Stimulated activated CD4-positive, alpha-beta T cell treated with anti-CD3 and anti-CD28 coated beads, TNF-alpha, amount 100 ng/mL, for 48 hours (primary cell): ENCODE measurements at regions not wholly inside any gene's neighbourhood (a gene's known extent, or its start where the extent isn't known, plus 50 kb on each side); places are given as distances from the start of the nearest gene placed in this dataset.
"Not testable (repeated sequence)": the region's sequence is repeated elsewhere in the genome, so short reads cannot be mapped to it uniquely, and the experiment has no call there.

ENCODE experiments used
- DNase-seq, 3 donors: peaks; one replicate each; pipeline ENCODE4 v3.0.0-alpha.2; 2020; ENCODE audit warnings: low read depth in 3 of 3

DNA sequence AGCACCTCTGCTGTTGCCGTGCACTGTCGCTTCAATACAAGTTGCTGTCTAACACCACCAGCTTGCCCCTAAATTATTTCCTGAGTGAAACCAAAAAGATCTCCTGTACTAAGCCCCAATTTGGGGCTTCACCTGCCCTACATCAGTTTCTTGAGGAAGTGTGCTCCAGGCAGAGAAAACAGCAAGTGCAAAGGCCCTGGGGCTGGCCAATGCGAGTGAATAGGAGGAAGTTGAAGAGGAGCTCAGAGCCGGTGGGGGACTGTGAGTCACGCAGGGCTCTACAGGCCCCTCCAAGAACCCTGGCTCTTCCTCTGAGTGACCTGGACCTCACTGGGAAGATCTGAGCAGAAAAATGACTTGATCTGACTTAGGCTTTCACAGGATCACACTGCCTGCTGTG, 117.2 kb downstream of the IPO8 start:
- DNase-seq: no peak

DNA sequence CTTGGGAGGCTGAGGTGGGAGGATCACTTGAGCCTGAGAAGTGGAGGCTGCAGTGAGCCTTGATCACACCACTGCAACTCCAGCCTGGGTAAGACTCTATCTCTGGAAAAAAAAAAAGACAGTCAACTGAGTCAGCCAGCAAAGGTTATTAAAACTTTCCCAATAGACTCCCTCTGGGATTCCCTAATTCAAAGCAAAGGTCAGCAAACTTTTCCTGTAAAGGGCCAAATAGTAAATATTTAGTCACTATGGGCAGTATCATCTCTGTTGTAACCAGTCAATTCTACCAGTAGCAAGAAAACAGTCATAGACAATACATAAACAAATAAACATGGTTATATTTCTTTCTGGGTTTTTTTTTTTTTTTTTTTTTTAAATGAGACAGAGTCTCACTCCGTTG, 122.5 kb downstream of the IPO8 start:
- DNase-seq: no peak

DNA sequence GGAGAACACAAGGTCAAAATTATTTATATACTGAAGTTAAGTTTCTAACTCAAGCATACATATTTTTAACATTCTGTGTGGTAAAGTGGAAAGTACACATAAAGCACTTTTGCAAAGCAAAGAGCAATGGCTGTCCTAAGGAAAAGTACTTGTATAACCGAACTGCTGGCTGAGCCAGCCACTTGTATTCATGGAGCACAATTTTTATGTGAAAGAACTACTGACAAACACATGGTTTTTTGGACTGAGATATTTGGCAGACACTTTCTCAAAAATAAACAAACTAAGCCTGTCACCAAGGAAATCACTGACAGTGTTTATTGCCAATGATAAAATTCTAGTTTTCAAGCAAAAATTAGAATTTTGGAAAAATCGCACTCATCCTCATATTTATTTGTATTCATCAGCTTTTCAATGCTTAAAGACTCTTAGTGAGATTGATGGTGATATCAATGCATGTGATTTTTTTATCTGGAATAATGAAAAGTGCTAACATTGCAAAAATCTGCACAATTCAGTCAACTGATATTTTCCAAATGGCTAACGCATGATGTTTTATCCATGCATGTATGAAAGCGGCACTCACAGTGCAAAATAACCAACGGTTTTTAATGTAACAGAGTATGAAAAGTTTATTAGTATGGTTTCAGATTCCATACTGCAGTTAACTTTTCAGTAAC, 125.3 kb downstream of the IPO8 start:
- DNase-seq: no peak

DNA sequence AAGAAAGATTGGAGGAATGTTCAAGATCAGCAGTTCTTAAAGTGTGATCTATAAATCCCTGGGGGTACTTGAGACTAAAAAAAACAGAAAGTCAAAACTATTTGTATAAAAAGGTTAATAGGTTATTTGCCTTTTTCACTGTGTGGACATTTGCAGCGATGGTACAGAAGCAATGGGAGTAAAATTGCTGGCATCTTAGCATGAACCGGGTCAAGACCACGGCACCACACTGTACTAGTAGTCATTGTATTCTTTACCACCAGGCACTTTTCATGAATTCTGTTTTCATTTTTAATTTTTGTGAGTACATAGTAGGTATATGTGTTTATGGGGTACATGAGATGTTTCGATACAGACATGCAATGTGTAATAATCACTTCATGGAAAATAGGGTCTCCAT, 126.2 kb downstream of the IPO8 start:
- DNase-seq: no peak

DNA sequence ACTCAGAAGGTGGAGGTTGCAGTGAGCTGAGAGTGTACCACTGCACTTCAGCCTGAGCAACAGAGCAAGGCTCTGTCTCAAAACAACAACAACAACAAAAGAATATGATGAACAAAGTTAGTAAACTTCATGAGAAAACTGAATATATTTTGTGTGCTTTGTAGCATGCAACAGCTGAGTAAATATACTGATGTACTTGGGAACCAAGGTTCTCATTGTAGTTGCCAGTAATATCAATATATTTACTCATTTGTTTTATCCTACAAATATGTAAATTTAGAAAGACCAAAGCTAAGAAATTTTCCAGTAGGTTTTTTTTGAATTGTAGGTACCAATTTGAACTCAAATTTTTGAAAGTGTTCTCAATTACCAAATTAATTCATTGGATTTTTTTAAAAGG, 127.2 kb downstream of the IPO8 start:
- no peak for DNase-seq

DNA sequence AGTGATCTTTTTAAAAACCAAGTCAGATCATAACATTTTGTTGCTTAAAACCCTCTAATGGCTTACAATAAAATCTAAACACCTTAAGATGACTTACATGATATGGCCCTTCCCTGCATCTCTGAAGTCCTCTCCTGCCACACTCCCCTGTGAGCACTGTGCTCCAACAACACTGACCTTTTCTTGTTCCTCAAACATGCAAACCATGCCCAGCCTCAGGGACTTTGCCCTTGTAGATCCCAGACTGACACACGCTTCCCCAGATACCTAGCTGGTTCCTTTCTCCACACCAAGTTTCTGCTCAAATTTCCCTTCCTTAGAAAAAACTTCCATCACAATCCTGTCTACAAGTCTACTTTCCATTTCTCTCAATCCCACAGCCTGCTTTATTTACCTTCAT, 128.6 kb downstream of the IPO8 start:
- no peak for DNase-seq

DNA sequence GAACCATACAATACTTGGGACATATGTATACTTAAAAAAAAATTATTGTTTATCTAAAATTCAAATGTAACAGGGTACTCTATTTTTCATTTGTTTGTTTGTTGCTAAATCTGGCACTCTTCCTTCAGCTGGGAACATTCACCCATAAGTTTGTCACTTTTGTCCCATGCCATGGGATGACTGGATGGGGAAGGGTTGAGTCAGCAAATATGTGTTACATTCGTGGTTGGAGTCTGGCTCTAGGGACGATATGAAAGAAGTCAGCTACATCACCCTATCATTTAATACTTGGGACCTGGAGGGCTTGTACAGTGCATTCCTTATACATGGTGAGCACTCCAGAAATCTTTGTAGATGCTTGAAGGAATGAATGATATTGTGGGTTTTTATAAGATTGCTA, 131.3 kb downstream of the IPO8 start:
- no peak for DNase-seq

DNA sequence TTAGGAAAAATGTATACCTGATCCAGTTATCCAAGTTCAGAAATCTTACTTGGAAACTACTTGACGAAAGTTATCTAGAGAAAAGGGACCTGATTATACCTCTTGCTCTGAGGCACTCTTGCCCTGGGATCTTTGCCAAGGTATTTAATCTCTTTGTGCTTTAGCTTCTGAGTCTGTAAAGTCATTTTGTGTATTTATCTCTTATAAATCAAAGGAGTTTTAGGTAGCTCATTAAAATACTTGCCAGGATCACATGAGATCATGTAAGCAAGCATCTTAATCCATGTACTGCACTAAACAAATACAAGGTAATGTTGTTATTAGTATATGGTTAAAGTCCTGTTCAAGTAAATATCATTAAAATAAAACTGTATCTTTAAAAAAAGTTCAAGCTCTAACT, 147.5 kb downstream of the IPO8 start:
- DNase-seq: no peak

DNA sequence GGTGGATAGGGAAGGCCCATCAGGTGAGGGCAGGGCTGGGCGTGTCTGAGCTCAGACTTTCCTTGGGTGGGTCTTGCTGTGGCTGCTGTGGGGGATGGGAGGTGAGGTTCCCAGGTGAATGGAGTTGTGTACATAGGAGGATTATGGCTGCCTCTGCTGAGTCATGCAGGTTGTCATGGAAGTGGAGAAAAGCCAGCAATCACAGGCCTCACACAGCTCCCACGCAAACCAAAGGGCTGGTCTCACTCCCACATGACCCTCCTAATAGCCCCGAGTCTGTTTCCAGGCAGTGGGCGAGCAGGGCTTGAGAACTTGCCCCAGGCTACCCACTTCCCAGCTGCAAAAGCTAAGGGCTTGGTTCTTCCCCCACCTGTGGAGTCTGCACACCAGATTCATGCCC, 149.5 kb downstream of the IPO8 start:
- no peak for DNase-seq

DNA sequence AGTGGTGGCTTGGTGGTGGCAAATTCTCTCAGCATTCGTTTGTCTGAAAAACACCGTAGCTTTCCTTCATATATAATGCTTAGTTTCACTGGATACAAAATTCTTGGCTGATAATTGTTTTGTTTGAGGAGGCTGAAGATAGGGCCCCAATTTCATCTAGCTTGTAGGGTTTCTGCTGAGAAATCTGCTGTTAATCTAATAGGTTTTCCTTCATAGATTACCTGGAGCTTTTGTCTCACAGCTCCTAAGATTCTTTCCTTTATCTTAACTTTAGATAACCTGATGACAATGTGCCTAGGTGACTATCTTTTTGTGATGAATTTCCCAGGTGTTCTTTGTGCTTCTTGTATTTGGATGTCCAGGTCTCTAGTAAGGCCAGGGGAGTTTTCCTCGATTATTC, 151.0 kb downstream of the IPO8 start:
- not testable (repeated sequence) for DNase-seq

DNA sequence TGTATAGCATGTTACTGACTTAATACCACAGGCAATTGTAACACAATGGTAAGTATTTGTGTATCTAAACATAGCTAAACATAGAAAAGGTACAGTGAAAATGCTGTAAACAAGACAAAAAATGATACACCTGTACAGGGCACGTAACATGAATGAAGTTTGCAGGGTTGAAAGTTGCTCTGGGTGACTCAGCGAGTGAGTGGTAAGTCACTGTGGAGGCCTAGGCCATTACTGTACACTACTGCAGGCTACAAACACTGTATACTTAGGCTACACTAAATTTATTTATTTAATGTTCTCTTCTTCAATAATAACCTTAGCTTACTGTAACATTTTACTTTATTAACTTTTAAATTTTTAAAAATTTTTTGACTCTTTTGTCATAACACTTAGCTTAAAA, 158.4 kb downstream of the IPO8 start:
- no peak for DNase-seq

DNA sequence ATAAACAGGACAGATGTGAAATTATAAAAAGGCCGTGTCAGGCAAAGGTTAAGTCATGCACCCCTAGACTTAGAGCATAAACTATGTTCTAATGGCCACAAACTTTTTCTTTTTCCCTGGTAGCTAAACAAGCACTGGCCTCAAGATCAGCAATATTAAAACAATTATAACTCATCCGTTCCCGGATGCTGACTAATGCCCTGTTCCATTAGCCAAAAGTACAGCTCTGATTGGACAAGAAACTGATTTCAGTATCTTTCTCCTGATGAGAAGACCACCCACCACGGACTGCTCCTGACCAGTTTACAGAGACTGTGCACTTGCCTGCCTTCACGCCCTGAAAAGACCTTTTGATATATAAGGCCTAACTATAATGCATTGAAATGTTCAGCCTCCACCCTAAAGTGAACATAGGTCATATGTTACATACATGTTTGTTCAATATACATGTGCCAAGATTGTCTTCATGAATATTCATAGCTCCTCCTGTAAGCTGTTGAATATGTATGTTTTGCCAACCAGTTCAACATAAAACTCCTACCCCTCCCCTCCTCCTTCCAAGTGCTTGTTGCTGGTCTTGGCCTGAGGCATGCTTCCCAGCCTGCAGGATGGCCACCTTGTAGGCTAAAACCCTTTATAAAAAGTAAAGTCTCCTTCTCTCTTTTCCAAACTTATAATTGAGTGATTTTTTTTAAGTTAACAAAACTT, 162.0 kb downstream of the IPO8 start:
- DNase-seq: no peak

DNA sequence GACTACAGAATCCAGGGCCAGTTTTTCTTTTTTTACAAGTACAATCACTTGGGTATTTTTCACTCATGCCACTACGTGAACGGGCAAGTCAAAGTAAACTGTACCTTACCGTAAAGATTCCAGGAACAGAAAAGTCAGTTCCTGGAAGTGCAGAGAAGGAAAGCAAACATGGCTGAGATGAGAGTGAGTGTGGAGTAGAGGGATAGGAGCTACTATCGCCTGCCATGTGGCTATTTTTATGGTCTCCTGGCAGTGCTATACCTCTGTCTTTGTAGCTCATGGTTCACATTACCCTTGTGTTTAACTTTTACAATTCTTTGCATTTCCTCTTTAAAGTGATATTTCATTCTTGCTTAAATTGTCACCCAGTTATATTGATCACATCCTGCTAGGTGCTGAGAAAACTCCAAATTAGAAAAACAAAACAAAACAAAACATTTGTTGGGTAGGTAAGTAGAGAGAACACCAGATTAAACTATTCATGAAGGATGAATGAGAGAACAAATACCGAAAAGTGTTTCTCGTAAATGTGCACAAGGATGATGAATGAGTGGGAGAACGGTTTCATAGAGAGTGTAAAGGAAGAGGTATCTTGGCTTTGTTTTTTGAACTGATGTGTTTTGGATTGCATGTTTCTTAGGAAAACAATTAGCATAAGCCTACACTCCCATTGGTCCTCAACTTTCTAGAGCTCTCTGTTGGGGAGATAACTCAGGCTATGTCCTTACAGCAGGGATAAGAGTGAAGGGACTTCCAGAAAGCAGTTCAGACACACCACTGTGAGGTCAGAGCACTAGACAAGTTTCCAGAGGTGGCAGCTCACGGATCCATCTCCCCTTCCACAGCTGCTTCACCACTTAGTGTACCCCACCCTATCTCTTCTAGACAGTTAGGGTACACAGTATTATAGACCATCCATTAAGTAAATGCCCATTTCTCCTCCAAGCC, 163.7 kb downstream of the IPO8 start:
- no peak for DNase-seq

DNA sequence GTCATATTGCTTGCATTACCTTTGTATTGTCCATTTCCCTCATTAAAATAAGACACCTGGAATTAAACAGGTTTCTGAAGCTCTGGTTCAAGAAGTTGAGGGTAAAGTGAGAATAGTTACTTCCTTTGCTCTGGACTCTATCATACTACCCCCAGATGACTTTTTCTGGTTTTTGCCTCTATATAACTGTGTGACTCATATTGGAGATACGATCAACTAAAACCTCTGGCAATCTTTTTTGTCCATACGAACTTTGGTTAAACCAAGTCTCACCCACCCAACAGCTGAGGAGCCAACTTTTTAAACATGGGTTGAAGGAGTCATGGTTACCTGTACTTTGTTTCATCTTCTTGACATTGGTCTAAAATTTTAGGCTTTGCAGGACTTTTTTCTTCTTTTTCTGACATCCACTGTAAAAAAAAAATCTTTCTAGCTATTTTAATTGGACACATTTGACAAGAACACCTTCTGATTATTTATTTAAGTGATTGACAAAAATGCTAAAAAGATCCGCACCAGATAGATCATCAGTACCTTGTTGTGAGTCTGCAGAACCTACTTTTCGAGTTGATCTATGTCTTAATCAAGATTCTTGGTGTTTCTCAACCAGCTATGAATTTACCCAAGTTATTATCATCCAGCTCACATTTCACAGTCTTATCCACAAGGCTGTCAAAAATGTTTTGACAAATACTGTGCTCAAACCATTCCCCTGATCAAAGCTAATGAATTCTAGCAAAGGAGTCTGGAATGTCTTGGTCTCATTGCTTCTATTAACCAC, 166.0 kb downstream of the IPO8 start:
- no peak for DNase-seq

DNA sequence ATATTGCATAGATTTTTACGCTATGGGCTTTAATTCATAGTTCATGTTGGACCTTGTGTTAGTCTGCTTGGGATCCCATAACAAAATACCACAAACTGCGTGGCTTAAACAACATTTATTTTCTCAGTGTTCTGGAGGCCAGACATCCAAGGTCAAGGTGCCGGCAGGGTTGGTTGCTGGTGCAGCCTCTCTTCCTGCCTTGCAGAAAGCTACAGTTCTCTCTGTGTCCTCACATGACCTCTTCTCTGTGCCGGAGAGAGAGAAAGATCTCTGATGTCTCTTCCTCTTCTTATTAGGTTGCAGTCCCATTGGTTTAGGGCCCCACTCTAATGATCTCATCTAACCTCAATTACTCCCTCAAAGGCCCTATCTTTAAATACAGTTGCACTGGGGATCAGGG, 170.5 kb downstream of the IPO8 start:
- DNase-seq: no peak

DNA sequence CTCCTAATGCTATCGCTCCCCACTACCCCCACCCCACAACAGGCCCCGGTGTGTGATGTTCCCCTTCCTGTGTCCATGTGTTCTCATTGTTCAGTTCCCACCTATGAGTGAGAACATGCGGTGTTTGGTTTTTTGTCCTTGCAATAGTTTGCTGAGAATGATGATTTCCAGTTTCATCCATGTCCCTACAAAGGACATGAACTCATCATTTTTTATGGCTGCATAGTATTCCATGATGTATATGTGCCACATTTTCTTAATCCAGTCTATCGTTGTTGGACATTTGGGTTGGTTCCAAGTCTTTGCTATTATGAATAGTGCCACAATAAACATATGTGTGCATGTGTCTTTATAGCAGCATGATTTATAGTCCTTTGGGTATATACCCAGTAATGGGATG, 175.4 kb downstream of the IPO8 start:
- not testable (repeated sequence) for DNase-seq

DNA sequence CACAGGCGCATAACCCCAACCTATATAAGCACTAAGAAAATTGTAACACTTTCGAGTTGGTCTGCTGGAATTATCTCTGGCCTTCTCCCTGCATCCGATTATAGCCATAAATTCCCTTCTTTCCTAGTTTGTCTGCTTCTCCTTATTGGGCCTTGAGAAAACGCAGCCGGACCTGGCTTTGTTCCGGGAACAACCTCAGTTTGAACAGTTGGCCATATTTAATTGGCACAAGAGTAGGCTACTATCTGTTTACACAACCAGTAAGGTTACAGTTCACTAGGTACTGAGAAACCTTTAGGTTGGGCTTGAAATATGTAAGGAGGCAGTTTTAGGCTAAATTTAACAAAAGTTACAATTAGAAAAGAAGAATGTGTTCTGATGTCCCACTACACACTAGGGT, 176.1 kb downstream of the IPO8 start:
- DNase-seq: no peak

DNA sequence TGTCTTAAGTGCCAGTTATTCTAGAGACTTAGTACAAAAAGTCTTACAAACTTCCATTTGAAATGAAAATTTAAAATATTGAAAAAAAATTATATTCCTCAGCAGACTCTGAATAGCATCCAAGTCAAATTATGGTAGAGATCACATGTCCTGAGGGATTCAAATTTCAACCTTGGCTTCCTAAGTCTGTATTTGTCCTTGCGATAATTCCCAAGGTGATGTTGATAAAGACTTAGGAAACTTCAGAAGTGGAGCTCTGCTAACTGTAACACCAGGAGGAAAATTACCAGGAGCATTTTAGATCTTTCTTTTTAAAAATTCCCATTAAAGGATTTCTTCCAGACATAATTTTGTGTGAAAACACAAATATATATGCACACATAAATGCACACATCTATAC, 178.3 kb downstream of the IPO8 start:
- DNase-seq: no peak

DNA sequence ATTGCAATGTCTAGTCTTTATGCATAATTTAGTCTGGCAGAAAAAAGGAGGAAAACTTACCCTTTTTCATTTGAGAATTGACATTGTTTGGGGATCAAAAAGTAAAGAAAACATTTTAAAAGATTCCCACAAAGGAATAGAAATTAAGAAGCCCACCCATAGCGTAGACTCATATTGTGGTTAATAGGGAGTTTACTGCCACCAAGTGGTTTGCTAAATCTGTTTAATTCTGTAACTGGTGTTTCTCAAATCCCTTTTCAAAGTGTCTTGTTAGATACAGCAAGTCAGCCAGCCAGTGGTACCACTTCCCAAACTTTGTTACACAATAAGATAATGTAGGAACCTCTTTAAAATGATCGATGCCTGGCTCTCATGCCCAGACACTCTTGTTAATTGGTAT, 180.3 kb downstream of the IPO8 start:
- no peak for DNase-seq

DNA sequence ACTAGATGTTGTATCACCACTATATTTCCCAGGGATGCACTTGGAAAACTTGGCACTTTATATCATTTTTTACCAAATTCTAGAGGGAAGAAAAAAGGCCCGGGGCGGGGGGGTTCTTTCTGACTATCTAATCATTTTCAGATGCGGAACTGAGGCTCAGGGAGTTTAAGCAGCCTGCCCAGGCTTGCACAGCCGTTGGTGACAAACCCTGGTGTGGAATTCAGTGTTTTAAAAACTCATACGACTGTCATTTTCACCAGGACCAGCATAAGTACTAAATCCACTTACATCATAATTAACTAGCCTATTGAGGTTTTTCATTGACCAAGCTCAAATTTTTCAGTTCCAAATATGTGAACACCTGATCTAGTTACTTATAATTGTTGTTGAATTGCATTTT, 181.0 kb downstream of the IPO8 start:
- no peak for DNase-seq

DNA sequence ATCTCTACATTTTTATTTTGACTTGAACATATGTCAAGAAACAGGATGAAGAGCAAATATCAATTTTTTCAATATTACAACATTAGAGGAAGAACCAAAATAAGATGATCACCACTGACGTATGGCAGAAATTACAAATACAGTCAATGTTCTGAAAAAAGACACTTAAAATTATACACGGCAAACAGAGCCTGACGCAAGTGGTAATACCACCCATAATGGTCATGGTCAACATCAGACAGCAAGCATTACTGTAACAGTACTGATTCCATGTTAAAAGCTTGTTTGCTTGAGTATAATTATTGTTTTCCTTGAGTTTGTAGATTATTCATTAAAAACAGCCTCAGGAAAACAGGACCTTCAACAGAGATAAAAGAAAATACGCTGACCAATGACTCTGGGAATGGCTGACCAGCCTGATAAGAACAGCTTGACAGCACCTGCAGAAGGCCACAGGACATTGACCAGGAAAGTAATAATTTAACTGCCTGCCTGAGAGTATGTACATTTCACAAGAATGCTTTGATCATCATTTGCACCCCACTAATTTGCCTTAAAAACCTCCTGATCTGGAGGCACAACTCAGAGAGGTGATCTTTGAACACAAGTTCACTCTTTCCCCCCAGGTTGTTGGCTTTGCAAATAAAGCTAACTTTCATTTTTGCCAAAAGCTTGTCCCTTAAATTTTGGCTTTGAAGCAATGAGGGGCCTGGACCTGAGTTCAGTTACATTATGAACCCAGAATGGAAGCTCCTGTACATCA, 187.3 kb downstream of the IPO8 start:
- no peak for DNase-seq
